Right ventricle myocardium inferior (tissue), 1 donor: ENCODE measurements at regions not wholly inside any gene's neighbourhood (a gene's known extent, or its start where the extent isn't known, plus 50 kb on each side); places are given as distances from the start of the nearest gene placed in this dataset.

Source experiments
- ATAC-seq: fragments of 200-7000 bp; cut with Tn5 transposase; one replicate; pipeline ENCODE4 v1.9.1; 2020; ENCODE audit warnings: mild to moderate bottlenecking, moderate library complexity
- DNase-seq: peaks from one replicate; pipeline ENCODE4 v3.0.0; 2021; ENCODE audit errors: missing footprints
- intact Hi-C: fragments of 100-400 bp; cut with DNase I; formaldehyde crosslinking; loops from one replicate; pipeline ENCODE4 v1.11.0; 2022
- donor health status: DM: no; HTN: yes; CAD: no; lungs with severe emphysema.

DNA sequence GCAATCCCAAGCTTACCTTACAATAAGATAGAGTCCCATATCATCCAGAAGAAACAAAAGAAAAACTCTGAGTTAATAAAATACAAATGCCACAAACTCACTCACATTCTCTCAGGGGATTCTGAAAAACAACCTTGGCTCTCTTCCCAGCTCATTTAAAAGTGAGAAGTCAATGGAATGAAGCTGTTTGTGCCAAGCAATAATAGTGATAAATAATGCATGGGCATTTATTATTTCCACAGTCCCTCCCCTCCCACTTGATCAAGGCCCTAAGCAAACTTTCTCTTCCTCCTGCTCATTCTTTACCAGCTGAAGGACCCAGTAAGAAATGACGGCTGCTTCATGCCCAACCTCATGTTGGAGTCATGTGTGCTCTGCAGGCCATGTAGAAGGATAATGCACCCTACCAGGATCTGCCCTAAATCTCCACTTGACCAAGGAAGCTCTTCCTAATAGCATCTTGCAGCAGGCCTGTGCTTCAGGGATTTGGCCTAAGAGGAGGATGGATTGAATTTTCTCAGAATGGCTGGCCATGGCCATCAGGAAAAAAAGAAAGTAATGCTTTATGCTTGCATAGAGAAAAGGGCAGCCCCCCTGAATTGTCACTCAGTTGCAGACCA, 451.3 kb downstream of the GPAM start:
- DNase-seq (no peak), ATAC-seq (no peak)
- intact Hi-C loops: no loop called here

DNA sequence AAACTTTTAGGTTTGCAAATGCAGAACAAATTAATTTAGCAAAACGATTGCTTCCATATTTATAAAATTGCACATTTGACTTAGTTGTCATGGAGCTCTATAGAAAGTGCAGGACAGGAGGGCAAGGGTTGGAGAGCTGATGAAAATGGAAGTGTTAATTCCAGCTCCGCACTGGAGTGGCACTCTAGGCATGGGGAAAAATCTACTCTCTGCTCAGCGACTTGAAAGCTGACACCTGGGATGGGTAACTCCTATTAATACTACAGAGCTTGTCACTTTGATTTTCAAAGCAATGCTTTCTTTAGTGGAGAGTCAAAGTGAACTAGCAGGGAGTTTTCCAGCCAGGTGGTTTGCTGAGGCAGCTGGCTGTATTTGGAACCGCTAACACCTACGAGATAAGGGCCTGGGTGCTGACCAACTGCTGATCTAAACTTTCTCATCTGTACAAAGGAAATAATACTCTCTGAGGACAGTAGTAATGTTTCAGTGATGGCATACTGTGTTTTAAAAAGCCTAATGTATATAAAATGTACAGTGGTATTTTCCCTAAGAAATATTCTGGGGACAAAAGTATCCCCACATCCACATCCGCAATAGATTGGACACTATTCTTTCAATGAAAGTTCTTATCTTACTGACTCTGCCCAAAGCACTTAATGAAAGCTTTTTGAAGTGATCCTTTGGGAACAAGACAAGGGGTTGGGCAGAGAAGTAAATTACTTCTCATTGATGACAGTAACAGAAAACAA, 444.3 kb downstream of the GPAM start:
- ATAC-seq: no peak

DNA sequence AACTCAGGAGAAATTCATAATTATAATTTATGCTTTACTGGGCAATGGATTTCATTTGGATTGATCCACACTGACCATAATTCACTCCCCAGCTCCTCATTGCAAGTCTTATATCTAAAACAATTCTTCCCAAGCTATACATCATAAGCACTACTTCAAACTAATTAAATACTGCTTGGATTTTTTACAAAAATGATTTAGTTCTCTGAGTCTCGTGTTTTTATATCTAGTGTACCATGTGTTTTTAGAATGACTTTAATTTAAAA, 443.8 kb downstream of the GPAM start:
- intact Hi-C loops: no loop called here
- ATAC-seq: no peak
- no peak for DNase-seq

More for the DNA sequence above, 444.3 kb downstream of the GPAM start:
- DNase-seq: no peak
- intact Hi-C loops: no loop called here

DNA sequence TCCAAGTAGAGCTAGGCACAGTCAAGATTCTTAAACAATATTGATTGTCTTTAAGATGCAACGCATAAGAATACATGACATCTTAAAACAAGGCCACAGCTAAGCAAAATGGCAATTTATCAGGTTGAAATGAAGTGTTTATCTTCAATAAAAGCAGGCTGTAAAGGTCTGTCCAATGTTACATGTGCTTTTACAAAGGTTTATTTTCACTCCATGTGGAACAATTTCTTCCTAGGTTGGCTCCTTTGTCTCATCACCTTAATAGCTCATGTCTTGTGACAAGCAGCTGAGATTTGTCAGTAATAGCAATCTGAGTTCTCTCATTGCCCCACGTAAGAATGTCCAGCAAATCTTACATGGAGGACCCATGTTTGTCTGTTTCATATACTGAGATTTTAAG, 437.6 kb downstream of the GPAM start:
- intact Hi-C loops: no loop called here
- no peak for ATAC-seq

DNA sequence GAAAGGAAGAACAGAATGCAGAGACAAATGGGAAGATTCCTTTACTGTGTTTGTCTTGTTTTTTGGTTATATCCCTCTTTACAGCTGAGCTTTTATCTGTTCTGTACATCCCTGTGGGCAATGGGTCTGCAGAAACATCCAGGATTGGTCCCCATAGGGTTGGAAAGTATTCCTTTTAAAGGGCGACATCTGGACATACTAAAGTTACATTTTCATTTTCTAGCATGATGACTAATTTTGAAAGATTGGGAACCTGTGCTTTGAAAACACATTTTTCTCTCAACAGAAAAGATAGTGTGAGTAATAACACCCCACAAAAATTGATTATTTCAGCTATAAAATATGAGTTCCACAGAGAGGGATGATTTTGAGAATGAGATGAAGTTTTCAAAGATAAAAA, 435.8 kb downstream of the GPAM start:
- ATAC-seq (no peak), DNase-seq (no peak)
- intact Hi-C loops: no loop called here

More for the DNA sequence above, 437.6 kb downstream of the GPAM start:
- DNase-seq: no peak

- DNase-seq (no peak), ATAC-seq (no peak)
- intact Hi-C loops: no loop called here
Observed at GRCh38 chr10:111748184-111748583, 435.4 kb downstream of the GPAM start.

GRCh38 chr10:111750165-111750849, 433.3 kb downstream of the GPAM start:
- intact Hi-C loops: loop anchor here (10.0 kb wide), 2 partner anchors 384 to 564 kb away; no protein-coding TSS in a partner anchor
- ATAC-seq (no peak), DNase-seq (no peak)

DNA sequence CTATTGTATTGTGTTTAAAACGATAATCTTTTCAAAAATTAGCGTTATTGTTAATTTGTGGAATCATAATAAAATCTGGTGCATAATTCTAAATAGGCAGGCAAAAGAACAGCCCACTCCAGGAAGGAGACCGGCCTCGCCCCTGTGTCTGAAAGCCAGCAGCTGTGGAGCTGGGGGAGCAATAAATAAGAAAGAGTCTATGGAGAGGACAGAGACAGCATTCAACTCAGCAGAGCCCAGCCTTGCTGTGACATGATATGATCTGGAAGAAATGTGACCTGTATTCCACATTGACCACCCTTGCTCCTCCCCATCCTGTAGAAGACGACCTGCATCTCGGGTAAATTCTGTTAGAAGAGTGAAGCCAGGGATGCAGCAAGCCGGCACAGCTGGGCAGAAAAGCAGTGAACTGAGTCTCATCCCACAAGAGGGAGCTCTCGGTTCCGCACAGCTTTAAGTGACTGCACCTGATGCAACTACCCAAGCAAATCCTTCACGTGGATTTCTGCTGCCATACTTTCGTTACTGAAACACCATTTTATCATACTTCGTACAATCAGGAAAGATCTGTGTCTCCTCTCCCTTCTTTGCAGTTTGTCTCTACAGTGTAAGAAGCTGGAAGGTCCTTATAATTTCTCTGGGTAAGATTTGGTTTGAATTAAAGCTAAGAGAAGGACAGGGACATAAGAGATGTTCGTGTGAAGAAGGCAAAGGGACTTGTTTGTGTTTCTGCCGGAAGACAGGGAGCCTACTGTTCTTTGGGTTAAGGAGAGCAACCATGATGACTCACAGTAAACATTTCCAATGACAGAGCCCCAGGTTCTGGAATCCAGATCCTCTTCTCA, 427.1 kb downstream of the GPAM start:
- intact Hi-C loops: loop anchor here (10.0 kb wide), 2 partner anchors 378 to 558 kb away; no protein-coding TSS in a partner anchor
- ATAC-seq (no peak), DNase-seq (no peak)

- intact Hi-C loops: loop anchor here (10.0 kb wide), 2 partner anchors 376 to 556 kb away; no protein-coding TSS in a partner anchor
- DNase-seq (no peak), ATAC-seq (no peak)
Observed at GRCh38 chr10:111758593-111758992, 425.0 kb downstream of the GPAM start.

GRCh38 chr10:111762114-111762513, 421.5 kb downstream of the GPAM start:
- intact Hi-C loops: no loop called here
- no peak for ATAC-seq

DNA sequence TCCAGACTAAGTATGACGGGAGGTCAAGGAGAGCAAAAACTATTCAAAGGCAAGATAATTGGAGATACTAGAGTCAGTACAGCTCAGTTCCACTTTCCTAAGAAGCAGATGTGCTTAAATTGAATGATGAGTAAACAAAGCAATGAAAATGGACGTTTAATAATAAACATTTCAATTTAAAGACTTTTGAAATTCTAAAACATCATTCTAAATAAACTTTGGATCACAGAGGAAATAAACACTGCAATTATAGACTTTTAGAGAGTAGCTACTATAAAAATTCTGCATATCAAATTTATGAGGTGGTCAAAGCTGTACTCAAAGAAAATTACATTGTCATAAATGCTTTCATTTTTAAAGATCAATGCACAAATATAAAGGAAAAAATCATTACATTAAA, 418.3 kb downstream of the GPAM start:
- intact Hi-C loops: no loop called here
- DNase-seq (no peak), ATAC-seq (no peak)

More at GRCh38 chr10:111762114-111762513, 421.5 kb downstream of the GPAM start:
- DNase-seq: no peak

GRCh38 chr10:111766464-111766863, 417.1 kb downstream of the GPAM start:
- DNase-seq (no peak), ATAC-seq (no peak)
- intact Hi-C loops: no loop called here

DNA sequence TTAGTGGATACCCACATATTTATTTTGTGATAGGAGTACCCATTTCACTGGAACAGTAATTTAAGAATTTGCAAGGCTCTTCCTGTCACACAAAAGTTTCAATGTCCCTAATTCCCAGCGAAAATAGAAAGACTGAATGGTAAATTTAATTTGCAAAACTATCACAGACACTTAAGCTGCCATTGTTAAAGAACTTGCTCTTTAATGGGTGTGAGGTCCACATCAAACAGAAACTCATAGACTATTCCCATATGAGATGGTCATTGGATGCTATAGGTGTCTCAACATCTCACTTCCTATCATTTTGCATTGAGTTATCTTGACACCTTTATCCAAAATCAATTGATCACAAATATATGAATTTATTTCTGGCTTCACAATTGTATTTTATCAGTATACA, 415.9 kb downstream of the GPAM start:
- intact Hi-C loops: no loop called here
- ATAC-seq: no peak
- DNase-seq: no peak

- DNase-seq (no peak), ATAC-seq (no peak)
- intact Hi-C loops: no loop called here
Observed at GRCh38 chr10:111773950-111774349, 409.6 kb downstream of the GPAM start.

- intact Hi-C loops: no loop called here
- no peak for DNase-seq
- no peak for ATAC-seq
Observed at GRCh38 chr10:111774486-111774885, 409.1 kb downstream of the GPAM start.

DNA sequence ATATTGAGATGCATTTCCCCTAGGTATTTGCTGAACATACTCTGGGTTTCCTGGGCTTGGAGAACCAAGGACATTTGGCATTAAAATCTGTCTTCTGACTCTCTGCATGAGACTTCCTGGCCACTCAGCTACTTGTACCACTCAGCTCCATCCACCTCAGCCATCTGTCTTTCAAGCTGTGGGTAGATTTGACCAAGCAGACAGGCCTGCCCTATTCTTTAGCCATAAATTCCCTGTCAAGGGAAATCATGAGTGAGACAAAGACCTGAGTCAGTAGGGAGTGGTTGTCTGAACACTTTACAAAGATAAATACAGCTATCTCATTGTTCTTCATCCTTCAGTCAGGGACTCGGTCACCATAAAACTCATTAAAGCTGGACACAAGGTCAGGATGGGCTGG, 399.1 kb downstream of the GPAM start:
- ATAC-seq (no peak), DNase-seq (no peak)
- intact Hi-C loops: no loop called here

- intact Hi-C loops: no loop called here
- ATAC-seq (no peak), DNase-seq (no peak)
Observed at GRCh38 chr10:111784946-111785465, 398.6 kb downstream of the GPAM start.

- ATAC-seq (no peak), DNase-seq (no peak)
- intact Hi-C loops: no loop called here
Observed at GRCh38 chr10:111785921-111786320, 397.6 kb downstream of the GPAM start.

- no peak for ATAC-seq
- no peak for DNase-seq
- intact Hi-C loops: no loop called here
Observed at GRCh38 chr10:111789821-111790220, 393.7 kb downstream of the GPAM start.
